ENCODE measurements at regions not wholly inside any gene's neighbourhood (a gene's known extent, or its start where the extent isn't known, plus 50 kb on each side); places are given as distances from the start of the nearest gene placed in this dataset.

DNA sequence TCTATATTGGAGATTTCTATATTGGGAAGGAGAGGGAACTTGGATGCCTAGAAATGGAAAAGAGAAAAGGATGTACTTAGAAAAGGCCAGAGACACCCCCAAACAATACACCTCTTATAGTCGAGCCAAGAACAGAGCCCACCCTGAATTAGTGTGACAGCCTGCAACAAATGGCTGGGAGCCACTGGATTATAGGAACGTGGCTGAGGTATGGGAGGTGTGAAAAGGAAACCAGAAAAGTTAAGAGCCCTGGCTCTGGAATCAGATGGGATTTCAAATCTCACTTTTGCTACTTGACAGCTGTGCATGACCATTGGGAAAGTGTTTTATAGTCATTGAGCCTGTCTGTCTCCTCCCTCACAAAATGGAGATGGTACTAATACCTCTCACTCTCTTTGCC is 394.0 kb downstream of the ZNF521 start:
- TF ChIP-seq TCF7L2 (IDR thresholded peaks at IDR 0.05; ENCODE audit: low read depth, low read length) = no peak
- TF ChIP-seq, protein P1, sequence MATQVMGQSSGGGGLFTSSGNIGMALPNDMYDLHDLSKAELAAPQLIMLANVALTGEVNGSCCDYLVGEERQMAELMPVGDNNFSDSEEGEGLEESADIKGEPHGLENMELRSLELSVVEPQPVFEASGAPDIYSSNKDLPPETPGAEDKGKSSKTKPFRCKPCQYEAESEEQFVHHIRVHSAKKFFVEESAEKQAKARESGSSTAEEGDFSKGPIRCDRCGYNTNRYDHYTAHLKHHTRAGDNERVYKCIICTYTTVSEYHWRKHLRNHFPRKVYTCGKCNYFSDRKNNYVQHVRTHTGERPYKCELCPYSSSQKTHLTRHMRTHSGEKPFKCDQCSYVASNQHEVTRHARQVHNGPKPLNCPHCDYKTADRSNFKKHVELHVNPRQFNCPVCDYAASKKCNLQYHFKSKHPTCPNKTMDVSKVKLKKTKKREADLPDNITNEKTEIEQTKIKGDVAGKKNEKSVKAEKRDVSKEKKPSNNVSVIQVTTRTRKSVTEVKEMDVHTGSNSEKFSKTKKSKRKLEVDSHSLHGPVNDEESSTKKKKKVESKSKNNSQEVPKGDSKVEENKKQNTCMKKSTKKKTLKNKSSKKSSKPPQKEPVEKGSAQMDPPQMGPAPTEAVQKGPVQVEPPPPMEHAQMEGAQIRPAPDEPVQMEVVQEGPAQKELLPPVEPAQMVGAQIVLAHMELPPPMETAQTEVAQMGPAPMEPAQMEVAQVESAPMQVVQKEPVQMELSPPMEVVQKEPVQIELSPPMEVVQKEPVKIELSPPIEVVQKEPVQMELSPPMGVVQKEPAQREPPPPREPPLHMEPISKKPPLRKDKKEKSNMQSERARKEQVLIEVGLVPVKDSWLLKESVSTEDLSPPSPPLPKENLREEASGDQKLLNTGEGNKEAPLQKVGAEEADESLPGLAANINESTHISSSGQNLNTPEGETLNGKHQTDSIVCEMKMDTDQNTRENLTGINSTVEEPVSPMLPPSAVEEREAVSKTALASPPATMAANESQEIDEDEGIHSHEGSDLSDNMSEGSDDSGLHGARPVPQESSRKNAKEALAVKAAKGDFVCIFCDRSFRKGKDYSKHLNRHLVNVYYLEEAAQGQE (IDR thresholded peaks at IDR 0.05; ENCODE audit: insufficient read depth in 1 of 2, low read depth in 2 of 2, low read length in 1 of 2) = no peak
- no peak for TF ChIP-seq POLR2AphosphoS5 (IDR thresholded peaks at IDR 0.05; ENCODE audit: low read depth, low read length)
- no peak for TF ChIP-seq SIN3A (IDR thresholded peaks at IDR 0.05; ENCODE audit: borderline replicate concordance, insufficient read depth, low read depth, low read length)
- TF ChIP-seq, protein P2, sequence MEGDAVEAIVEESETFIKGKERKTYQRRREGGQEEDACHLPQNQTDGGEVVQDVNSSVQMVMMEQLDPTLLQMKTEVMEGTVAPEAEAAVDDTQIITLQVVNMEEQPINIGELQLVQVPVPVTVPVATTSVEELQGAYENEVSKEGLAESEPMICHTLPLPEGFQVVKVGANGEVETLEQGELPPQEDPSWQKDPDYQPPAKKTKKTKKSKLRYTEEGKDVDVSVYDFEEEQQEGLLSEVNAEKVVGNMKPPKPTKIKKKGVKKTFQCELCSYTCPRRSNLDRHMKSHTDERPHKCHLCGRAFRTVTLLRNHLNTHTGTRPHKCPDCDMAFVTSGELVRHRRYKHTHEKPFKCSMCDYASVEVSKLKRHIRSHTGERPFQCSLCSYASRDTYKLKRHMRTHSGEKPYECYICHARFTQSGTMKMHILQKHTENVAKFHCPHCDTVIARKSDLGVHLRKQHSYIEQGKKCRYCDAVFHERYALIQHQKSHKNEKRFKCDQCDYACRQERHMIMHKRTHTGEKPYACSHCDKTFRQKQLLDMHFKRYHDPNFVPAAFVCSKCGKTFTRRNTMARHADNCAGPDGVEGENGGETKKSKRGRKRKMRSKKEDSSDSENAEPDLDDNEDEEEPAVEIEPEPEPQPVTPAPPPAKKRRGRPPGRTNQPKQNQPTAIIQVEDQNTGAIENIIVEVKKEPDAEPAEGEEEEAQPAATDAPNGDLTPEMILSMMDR (IDR thresholded peaks at IDR 0.05) = no peak
- intact Hi-C loops (cut with micrococcal nuclease; ENCODE audit: unreplicated experiment) (loop anchor here (5.0 kb wide), 1 partner anchor 331 kb away; no protein-coding TSS in a partner anchor), in situ Hi-C loops (cut with HindIII; ENCODE audit: low pct_unique_long_range_greater_than_20kb, low sequenced_read_pairs) (no loop called here)
- no peaks in the 10 kb centered on the region for H3K36me3 ChIP-seq (ENCODE audit: control insufficient read depth, insufficient read depth, low read length)
- DNase-seq (ENCODE audit: low read depth, low spot score) (no peak), ATAC-seq (no peak)
- no peak overlapping the region for H3K27ac ChIP-seq (ENCODE audit: low read length)
- H3K9me3 ChIP-seq (ENCODE audit: control insufficient read depth, insufficient read depth, low read depth, low read length) = no peaks in the 10 kb centered on the region
- no TSS peak for BruUV-seq (replicated peaks)
- no peaks in the 10 kb centered on the region for H3K4me1 ChIP-seq (ENCODE audit: control insufficient read depth, insufficient read depth, low read length)
- no peak overlapping the region for H3K4me3 ChIP-seq (ENCODE audit: low read depth in 2 of 2, low read length in 2 of 2)
- CTCF ChIA-PET = no interaction called here
- POLR2A ChIA-PET = no interaction called here
- H3K27me3 ChIP-seq (ENCODE audit: control insufficient read depth, insufficient read depth, low read length) = no peaks in the 10 kb centered on the region

DNA sequence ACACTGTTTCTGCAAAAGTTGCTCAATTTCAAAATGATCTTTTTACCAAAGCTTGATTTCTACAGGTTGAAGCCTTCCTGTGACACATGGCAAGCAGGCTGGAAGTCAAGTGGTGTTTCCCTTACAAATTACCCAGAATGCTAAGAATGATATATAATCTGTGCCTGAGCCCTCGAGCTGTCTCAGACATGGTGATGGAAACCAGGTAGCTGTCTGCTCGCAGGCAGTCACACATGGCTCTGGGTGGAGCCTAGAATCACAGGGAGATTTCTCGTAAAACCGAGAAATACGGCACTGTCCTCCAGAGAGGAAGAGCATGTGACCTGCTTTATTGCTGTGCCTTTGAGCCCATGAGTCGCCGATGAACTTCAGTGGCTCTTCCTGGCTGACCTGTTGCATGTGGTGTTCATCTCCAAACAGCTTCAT is 392.9 kb downstream of the ZNF521 start:
- ATAC-seq (no peak), DNase-seq (ENCODE audit: low read depth, low spot score) (no peak)
- no peaks in the 10 kb centered on the region for H3K4me1 ChIP-seq (ENCODE audit: control insufficient read depth, insufficient read depth, low read length)
- no TSS peak for BruUV-seq (replicated peaks)
- H3K4me3 ChIP-seq (ENCODE audit: low read depth in 2 of 2, low read length in 2 of 2) = no peak overlapping the region
- TF ChIP-seq, protein P1 (IDR thresholded peaks at IDR 0.05; ENCODE audit: insufficient read depth in 1 of 2, low read depth in 2 of 2, low read length in 1 of 2) = no peak
- TF ChIP-seq TCF7L2 (IDR thresholded peaks at IDR 0.05; ENCODE audit: low read depth, low read length) (no peak), SIN3A (IDR thresholded peaks at IDR 0.05; ENCODE audit: borderline replicate concordance, insufficient read depth, low read depth, low read length) (no peak), POLR2AphosphoS5 (IDR thresholded peaks at IDR 0.05; ENCODE audit: low read depth, low read length) (no peak)
- TF ChIP-seq, protein P2 (IDR thresholded peaks at IDR 0.05) = no peak
- no peaks in the 10 kb centered on the region for H3K27me3 ChIP-seq (ENCODE audit: control insufficient read depth, insufficient read depth, low read length)
- in situ Hi-C loops (cut with HindIII; ENCODE audit: low pct_unique_long_range_greater_than_20kb, low sequenced_read_pairs) = no loop called here
- ChIA-PET CTCF (no interaction called here), POLR2A (no interaction called here)
- H3K9me3 ChIP-seq (ENCODE audit: control insufficient read depth, insufficient read depth, low read depth, low read length) = no peaks in the 10 kb centered on the region; the same call in 1 of the 2 replicates
- H3K27ac ChIP-seq (ENCODE audit: low read length) = no peak overlapping the region
- no peaks in the 10 kb centered on the region for H3K36me3 ChIP-seq (ENCODE audit: control insufficient read depth, insufficient read depth, low read length)
- intact Hi-C loops (cut with micrococcal nuclease; ENCODE audit: unreplicated experiment) = loop anchor here (5.0 kb wide), 1 partner anchor 332 kb away; no protein-coding TSS in a partner anchor
